H1 (cell line): ENCODE measurements at regions not wholly inside any gene's neighbourhood (a gene's known extent, or its start where the extent isn't known, plus 50 kb on each side); places are given as distances from the start of the nearest gene placed in this dataset.

Source experiments
- CTCF ChIA-PET: fragments of 300-600 bp; sonication (Branson Sonifier 250); formaldehyde crosslinking; loops from one replicate; lab custom pipeline; 2021; ENCODE audit not compliant: partially characterized antibody; lab: Charles Lee
- POLR2A ChIA-PET: fragments of 300-600 bp; sonication (Branson Sonifier 250); formaldehyde crosslinking; loops from one replicate; lab custom pipeline; 2021; ENCODE audit warnings: inconsistent platforms; ENCODE audit not compliant: partially characterized antibody; lab: Charles Lee
- DNase-seq, 2 experiments: peaks; one replicate each; pipeline versions ENCODE4 v3.0.0 to v3.0.0-alpha.2; 2010 to 2022; ENCODE audit warnings: low spot score in 2 of 2, low read depth in 1 of 2, mixed read lengths in 1 of 2
- FAIRE-seq: peaks from 2 replicates; lab custom pipeline; 2011; peaks lifted over from hg19 to GRCh38; lab: Jason Lieb, UNC
- H2AFZ ChIP-seq: 2 replicates; pipeline ENCODE4 v1.8.1; 2012; ENCODE audit warnings: low read length, inconsistent platforms
- H2AK5ac ChIP-seq: 2 replicates; pipeline ENCODE4 v1.6.1; 2013; ENCODE audit warnings: low read depth, low read length
- H2BK120ac ChIP-seq: replicated peaks from 2 replicates; pipeline ENCODE3; 2013; ENCODE audit warnings: low read depth, low read length, inconsistent platforms
- H2BK12ac ChIP-seq: 2 replicates; pipeline ENCODE4 v1.6.1; 2013; ENCODE audit warnings: low read depth, low read length
- H2BK15ac ChIP-seq: 2 replicates; pipeline ENCODE4 v1.6.1; 2013; ENCODE audit warnings: low read length
- H2BK20ac ChIP-seq: 2 replicates; pipeline ENCODE4 v1.6.1; 2013; ENCODE audit warnings: low read length
- H2BK5ac ChIP-seq: 2 replicates; pipeline ENCODE4 v1.6.1; 2013; ENCODE audit warnings: low read depth, low read length
- H3K14ac ChIP-seq: 2 replicates; pipeline ENCODE4 v1.6.1; 2013; ENCODE audit warnings: inconsistent platforms; ENCODE audit not compliant: insufficient read length
- H3K18ac ChIP-seq: 2 replicates; pipeline ENCODE4 v1.6.1; 2013; ENCODE audit warnings: low read length; ENCODE audit errors: extremely low read depth
- H3K23ac ChIP-seq: 2 replicates; pipeline ENCODE4 v1.6.1; 2013; ENCODE audit warnings: inconsistent platforms; ENCODE audit not compliant: insufficient read length
- H3K23me2 ChIP-seq: 2 replicates; pipeline ENCODE4 v1.6.1; 2013; ENCODE audit warnings: low read depth, low read length
- H3K27ac ChIP-seq: 2 replicates; pipeline ENCODE4 v1.6.1; 2011; ENCODE audit warnings: low read depth, low read length, inconsistent platforms
- H3K27me3 ChIP-seq, 4 experiments: replicated peaks in 1 of 4; 1 replicate in 1 of 4; 2 replicates in 3 of 4; pipeline versions ENCODE4 v1.6.1 to v1.8.1; 2011 to 2013; ENCODE audit warnings: low read length in 3 of 4, mild to moderate bottlenecking in 3 of 4, inconsistent platforms in 2 of 4, mixed read lengths in 2 of 4, moderate library complexity in 1 of 4; ENCODE audit not compliant: control insufficient read depth in 3 of 4, insufficient read depth in 3 of 4; ENCODE audit errors: extremely low read depth in 1 of 4
- H3K36me3 ChIP-seq, 4 experiments: 2 replicates each; pipeline versions ENCODE4 v1.6.1 to v1.8.1; 2011 to 2013; ENCODE audit warnings: mild to moderate bottlenecking in 4 of 4, low read length in 3 of 4, moderate library complexity in 2 of 4, control low read depth in 1 of 4, inconsistent platforms in 1 of 4; ENCODE audit not compliant: insufficient read depth in 4 of 4, control insufficient read depth in 2 of 4
- H3K4ac ChIP-seq: replicated peaks from 2 replicates; pipeline ENCODE3; 2013; ENCODE audit warnings: low read length, low read depth, mixed read lengths, inconsistent platforms; ENCODE audit not compliant: insufficient read length
- H3K4me1 ChIP-seq, 4 experiments: replicated peaks in 1 of 4; 1 replicate in 1 of 4; 2 replicates in 3 of 4; pipeline versions ENCODE4 v1.6.1 to v1.8.1; 2011 to 2013; ENCODE audit warnings: low read length in 3 of 4, inconsistent platforms in 2 of 4, mixed read lengths in 1 of 4; ENCODE audit not compliant: insufficient read depth in 4 of 4, control insufficient read depth in 3 of 4
- H3K4me2 ChIP-seq, 2 experiments: 2 replicates each; pipeline versions ENCODE4 v1.6.1 to v1.8.1; 2011 to 2013; ENCODE audit warnings: low read depth in 2 of 2, low read length in 2 of 2, control low read depth in 1 of 2, inconsistent platforms in 1 of 2, mild to moderate bottlenecking in 1 of 2; ENCODE audit not compliant: insufficient read depth in 1 of 2
- H3K4me3 ChIP-seq, 4 experiments: fragments of 200-600, 300-600 bp in 1 of 4; sonication (generic), shearing (Covaris generic), sonication (Bioruptor Twin) in 1 of 4; 2 replicates each; pipeline versions ENCODE4 v1.5.1 to v1.8.1; 2011 to 2016; ENCODE audit warnings: low read length in 4 of 4, low read depth in 3 of 4, control low read depth in 2 of 4, inconsistent platforms in 2 of 4, mild to moderate bottlenecking in 2 of 4, mixed read lengths in 1 of 4, moderate library complexity in 1 of 4; ENCODE audit not compliant: insufficient read depth in 2 of 4; ENCODE audit errors: extremely low read depth in 1 of 4
- H3K56ac ChIP-seq: replicated peaks from 2 replicates; pipeline ENCODE3; 2013; ENCODE audit warnings: low read depth, mild to moderate bottlenecking, mixed read lengths, low read length, inconsistent platforms; ENCODE audit not compliant: insufficient read length
- H3K79me1 ChIP-seq: 2 replicates; pipeline ENCODE4 v1.6.1; 2013; ENCODE audit warnings: low read depth, low read length, control low read depth
- H3K79me2 ChIP-seq, 2 experiments: 2 replicates each; pipeline versions ENCODE4 v1.6.1 to v1.8.1; 2012 to 2013; ENCODE audit warnings: low read length in 2 of 2, mild to moderate bottlenecking in 2 of 2, inconsistent platforms in 1 of 2; ENCODE audit not compliant: insufficient read depth in 2 of 2, control insufficient read depth in 1 of 2
- H3K9ac ChIP-seq, 4 experiments: replicated peaks in 1 of 4; 1 replicate in 1 of 4; 2 replicates in 3 of 4; pipeline versions ENCODE4 v1.6.1 to v1.8.1; 2011 to 2013; ENCODE audit warnings: low read depth in 3 of 4, low read length in 3 of 4, control low read depth in 2 of 4, mild to moderate bottlenecking in 2 of 4, moderate library complexity in 2 of 4, inconsistent platforms in 1 of 4; ENCODE audit errors: extremely low read depth in 1 of 4
- H3K9me3 ChIP-seq, 2 experiments: 2 replicates each; pipeline versions ENCODE4 v1.6.1 to v1.8.1; 2012 to 2013; ENCODE audit warnings: mild to moderate bottlenecking in 2 of 2, moderate library complexity in 2 of 2, control low read depth in 1 of 2, inconsistent platforms in 1 of 2, low read depth in 1 of 2, low read length in 1 of 2, mixed read lengths in 1 of 2; ENCODE audit not compliant: insufficient read depth in 2 of 2
- H4K20me1 ChIP-seq, 2 experiments: replicated peaks in 1 of 2; 2 replicates each; pipeline versions ENCODE3 to v1.8.1; 2011 to 2013; ENCODE audit warnings: inconsistent platforms in 2 of 2, low read length in 2 of 2, mild to moderate bottlenecking in 1 of 2; ENCODE audit not compliant: insufficient read depth in 2 of 2, control insufficient read depth in 1 of 2
- H4K5ac ChIP-seq: 2 replicates; pipeline ENCODE4 v1.6.1; 2013; ENCODE audit warnings: low read length, low read depth, mixed read lengths, inconsistent platforms; ENCODE audit not compliant: insufficient read length
- H4K8ac ChIP-seq: 2 replicates; pipeline ENCODE4 v1.8.0; 2013; ENCODE audit warnings: mild to moderate bottlenecking, moderate library complexity, low read length, inconsistent platforms; ENCODE audit not compliant: insufficient read depth; ENCODE audit errors: extremely low read depth
- H4K91ac ChIP-seq: replicated peaks from 2 replicates; pipeline ENCODE3; 2013; ENCODE audit warnings: low read length, mixed read lengths, inconsistent platforms; ENCODE audit not compliant: insufficient read length
- BCL11A ChIP-seq, 2 experiments: IDR thresholded peaks; one replicate each; pipeline ENCODE4 v1.6.1; 2011; ENCODE audit warnings: low read depth in 2 of 2, low read length in 2 of 2, mild to moderate bottlenecking in 2 of 2
- BRCA1 ChIP-seq: IDR thresholded peaks from 2 replicates; pipeline ENCODE4 v1.6.1; 2012; ENCODE audit warnings: low read depth, low read length, improper control_type of control experiment
- CBX5 ChIP-seq: fragments of 300-800, 300-1000 bp; sonication (generic); IDR thresholded peaks from 2 replicates; pipeline ENCODE4 v1.7.1; 2016; ENCODE audit warnings: antibody characterized with exemption, low read length, low read depth
- JUN ChIP-seq: IDR thresholded peaks from 2 replicates; pipeline ENCODE4 v1.6.1; 2011; ENCODE audit warnings: low read depth, mild to moderate bottlenecking, improper control_type of control experiment, low read length
- RBBP5 ChIP-seq: IDR thresholded peaks from 2 replicates; pipeline ENCODE4 v1.7.1; 2012; ENCODE audit warnings: low read depth, mild to moderate bottlenecking, inconsistent platforms, low read length, moderate library complexity, borderline replicate concordance
- RNF2 ChIP-seq: fragments of 200-900, 300-1000 bp; sonication (generic); IDR thresholded peaks from 2 replicates; pipeline ENCODE4 v1.7.1; 2016; ENCODE audit warnings: borderline replicate concordance, low read depth, mild to moderate bottlenecking, antibody characterized with exemption, low read length; ENCODE audit not compliant: poor library complexity, severe bottlenecking; ENCODE audit errors: missing control alignments
- SIRT6 ChIP-seq: IDR thresholded peaks from one replicate; pipeline ENCODE4 v1.7.1; 2012; ENCODE audit warnings: low read length, inconsistent platforms
- SRF ChIP-seq: IDR thresholded peaks from 2 replicates; pipeline ENCODE4 v1.6.1; 2011; ENCODE audit warnings: mild to moderate bottlenecking, low read depth, low read length, moderate library complexity
- TAF1 ChIP-seq: IDR thresholded peaks from 2 replicates; pipeline ENCODE4 v1.6.1; 2011; ENCODE audit warnings: mild to moderate bottlenecking, low read depth, low read length
- TEAD4 ChIP-seq: IDR thresholded peaks from 2 replicates; pipeline ENCODE4 v1.6.1; 2012; ENCODE audit warnings: low read depth, low read length, inconsistent platforms, mixed read lengths
- YY1 ChIP-seq: IDR thresholded peaks from 2 replicates; pipeline ENCODE4 v1.6.1; 2011; ENCODE audit warnings: low read depth, mild to moderate bottlenecking, low read length
- WGBS, 2 experiments: shearing (Covaris generic) in 1 of 2; methylation state at CpG; one replicate each; pipeline versions ENCODE4 v1.1.6 to v1.1.7; 2013 to 2015; ENCODE audit warnings: low lambda C conversion rate in 2 of 2, mixed read lengths in 2 of 2, inconsistent platforms in 1 of 2, low coverage in 1 of 2, missing lambda C conversion rate in 1 of 2; ENCODE audit not compliant: insufficient replicate concordance in 2 of 2, insufficient coverage in 1 of 2, insufficient read length in 1 of 2; ENCODE audit errors: extremely low coverage in 1 of 2, missing lambda C conversion rate in 1 of 2; 5-methylcytosine and 5-hydroxymethylcytosine counted together
- TF ChIP-seq, protein P1 (sequence below): IDR thresholded peaks from 2 replicates; pipeline ENCODE4 v1.6.1; 2012; ENCODE audit warnings: inconsistent platforms
- TF ChIP-seq, protein P2 (sequence below): IDR thresholded peaks from 2 replicates; pipeline ENCODE4 v1.6.1; 2012; ENCODE audit warnings: low read length, inconsistent platforms

DNA sequence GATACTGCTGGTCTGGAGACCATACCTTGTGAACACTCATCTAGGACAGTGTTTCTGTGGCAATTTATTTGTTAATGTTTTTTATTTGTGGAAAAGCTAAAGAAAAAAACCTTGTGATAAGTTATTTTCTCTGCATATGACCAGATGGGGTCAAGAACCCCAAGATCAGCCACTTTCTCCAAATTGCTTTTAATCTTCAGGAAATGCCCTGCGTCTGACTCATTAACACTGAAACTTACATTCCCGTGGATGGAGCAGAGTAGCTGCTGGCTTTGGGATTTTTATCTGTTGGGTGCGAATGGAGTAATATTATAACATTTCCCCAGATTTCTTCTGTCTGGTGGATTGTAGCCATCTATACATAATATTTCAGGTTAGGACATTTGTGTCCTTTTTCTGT, 444.5 kb downstream of the SH3GL2 start:
- DNase-seq (no peak), FAIRE-seq (no peak)
- no peaks in the 10 kb centered on the region for H3K23me2 ChIP-seq
- no peak overlapping the region for H3K23ac ChIP-seq
- H3K56ac ChIP-seq = no peak overlapping the region
- H3K4me3 ChIP-seq = no peak overlapping the region
- H2AK5ac ChIP-seq = no peak overlapping the region
- no peaks in the 10 kb centered on the region for H4K20me1 ChIP-seq
- no peak overlapping the region for H3K27ac ChIP-seq
- H3K79me1 ChIP-seq = no peaks in the 10 kb centered on the region
- H3K18ac ChIP-seq = no peak overlapping the region
- no peak overlapping the region for H4K5ac ChIP-seq
- WGBS, 2 experiments = 93% methylated on average over 3 of the region's 3 CpGs; no CpG with 5 or more reads in 1 of the 2 experiments
- no peak overlapping the region for H2BK20ac ChIP-seq
- H2BK120ac ChIP-seq = no peak overlapping the region
- no peak overlapping the region for H3K4ac ChIP-seq
- no peaks in the 10 kb centered on the region for H3K4me1 ChIP-seq
- H3K36me3 ChIP-seq = no peaks in the 10 kb centered on the region
- H3K9ac ChIP-seq = no peak overlapping the region
- no peak overlapping the region for H3K4me2 ChIP-seq
- no peak for TF ChIP-seq JUN
- TF ChIP-seq, protein P1, sequence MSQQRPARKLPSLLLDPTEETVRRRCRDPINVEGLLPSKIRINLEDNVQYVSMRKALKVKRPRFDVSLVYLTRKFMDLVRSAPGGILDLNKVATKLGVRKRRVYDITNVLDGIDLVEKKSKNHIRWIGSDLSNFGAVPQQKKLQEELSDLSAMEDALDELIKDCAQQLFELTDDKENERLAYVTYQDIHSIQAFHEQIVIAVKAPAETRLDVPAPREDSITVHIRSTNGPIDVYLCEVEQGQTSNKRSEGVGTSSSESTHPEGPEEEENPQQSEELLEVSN = no peak
- TF ChIP-seq, protein P2, sequence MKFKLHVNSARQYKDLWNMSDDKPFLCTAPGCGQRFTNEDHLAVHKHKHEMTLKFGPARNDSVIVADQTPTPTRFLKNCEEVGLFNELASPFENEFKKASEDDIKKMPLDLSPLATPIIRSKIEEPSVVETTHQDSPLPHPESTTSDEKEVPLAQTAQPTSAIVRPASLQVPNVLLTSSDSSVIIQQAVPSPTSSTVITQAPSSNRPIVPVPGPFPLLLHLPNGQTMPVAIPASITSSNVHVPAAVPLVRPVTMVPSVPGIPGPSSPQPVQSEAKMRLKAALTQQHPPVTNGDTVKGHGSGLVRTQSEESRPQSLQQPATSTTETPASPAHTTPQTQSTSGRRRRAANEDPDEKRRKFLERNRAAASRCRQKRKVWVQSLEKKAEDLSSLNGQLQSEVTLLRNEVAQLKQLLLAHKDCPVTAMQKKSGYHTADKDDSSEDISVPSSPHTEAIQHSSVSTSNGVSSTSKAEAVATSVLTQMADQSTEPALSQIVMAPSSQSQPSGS = no peak
- no peak for TF ChIP-seq CBX5
- TF ChIP-seq RBBP5 = no peak
- TF ChIP-seq TAF1 = no peak
- no peak for TF ChIP-seq BCL11A (IDR thresholded peaks at IDR 0.05; ENCODE audit: low read depth in 2 of 2, low read length in 2 of 2)
- TF ChIP-seq RNF2 = no peak
- no peak for TF ChIP-seq YY1
- TF ChIP-seq TEAD4 = no peak
- no peak for TF ChIP-seq BRCA1
- TF ChIP-seq SIRT6 = no peak
- no peak for TF ChIP-seq SRF
- no peak overlapping the region for H3K14ac ChIP-seq
- no peaks in the 10 kb centered on the region for H3K79me2 ChIP-seq
- H3K9me3 ChIP-seq = peaks cover 0 to 3% of the 10 kb centered on the region in 2 experiments; a peak in 2 of 4 replicates
- no peaks in the 10 kb centered on the region for H3K27me3 ChIP-seq
- no peak overlapping the region for H2BK12ac ChIP-seq
- no peak overlapping the region for H2AFZ ChIP-seq
- H2BK5ac ChIP-seq = no peak overlapping the region
- H4K91ac ChIP-seq = no peak overlapping the region
- H2BK15ac ChIP-seq = no peak overlapping the region
- no peak overlapping the region for H4K8ac ChIP-seq
- POLR2A ChIA-PET = no interaction called here
- CTCF ChIA-PET = interaction anchor here (1.3 kb wide), 1 partner anchor 212 kb away, joined by 6 read pairs; no protein-coding TSS in a partner anchor
